GM21825 (cell line): ENCODE measurements at regions not wholly inside any gene's neighbourhood (a gene's known extent, or its start where the extent isn't known, plus 50 kb on each side); places are given as distances from the start of the nearest gene placed in this dataset.
"Not testable (repeated sequence)": the region's sequence is repeated elsewhere in the genome, so short reads cannot be mapped to it uniquely, and the experiment has no call there.

Experiments used
- ATAC-seq: cut with Tn5 transposase; IDR thresholded peaks from one replicate; pipeline ENCODE4 v1.9.1; 2021; ENCODE audit warnings: mild to moderate bottlenecking, moderate library complexity; ENCODE audit not compliant: unreplicated experiment

GRCh38 chr5:83001796-83002381 is 75.3 kb downstream of the TMEM167A start:
- no peak for ATAC-seq

- no peak for ATAC-seq
These were observed 76.3 kb downstream of the TMEM167A start for GRCh38 chr5:83000922-83001321.

GRCh38 chr5:83000428-83000827 is 76.8 kb downstream of the TMEM167A start:
- no peak for ATAC-seq

- ATAC-seq, result no peak
These were observed 83.8 kb downstream of the TMEM167A start for GRCh38 chr5:82993416-82993815.

- ATAC-seq, result no peak
These were observed 84.5 kb downstream of the TMEM167A start for GRCh38 chr5:82992646-82993045.

- no peak for ATAC-seq
These were observed 85.4 kb downstream of the TMEM167A start for GRCh38 chr5:82991678-82992323.

- ATAC-seq, result no peak
These were observed 86.1 kb downstream of the TMEM167A start for GRCh38 chr5:82991059-82991458.

- ATAC-seq, result no peak
These were observed 90.0 kb downstream of the TMEM167A start for GRCh38 chr5:82987188-82987587.

- no peak for ATAC-seq
These were observed 90.8 kb downstream of the TMEM167A start for GRCh38 chr5:82986404-82986803.

GRCh38 chr5:82985763-82986162 is 91.4 kb downstream of the TMEM167A start:
- ATAC-seq, result no peak

- no peak for ATAC-seq
These were observed 92.1 kb downstream of the TMEM167A start for GRCh38 chr5:82984786-82985735.

GRCh38 chr5:82982846-82983245 is 94.3 kb downstream of the TMEM167A start:
- ATAC-seq, result no peak

GRCh38 chr5:82976887-82977286 is 100.3 kb downstream of the TMEM167A start:
- not testable (repeated sequence) for ATAC-seq

GRCh38 chr5:82975812-82976211 is 101.4 kb downstream of the TMEM167A start:
- ATAC-seq, result no peak

GRCh38 chr5:82975396-82975795 is 101.8 kb downstream of the TMEM167A start:
- ATAC-seq, result no peak

GRCh38 chr5:82974346-82974745 is 102.8 kb downstream of the TMEM167A start:
- ATAC-seq, result not testable (repeated sequence)

- no peak for ATAC-seq
These were observed 105.3 kb downstream of the TMEM167A start for GRCh38 chr5:82971901-82972300.

GRCh38 chr5:82971034-82971806 is 106.0 kb downstream of the TMEM167A start:
- not testable (repeated sequence) for ATAC-seq

- not testable (repeated sequence) for ATAC-seq
These were observed 107.8 kb downstream of the TMEM167A start for GRCh38 chr5:82969221-82969976.

- ATAC-seq, result no peak
These were observed 110.1 kb downstream of the TMEM167A start for GRCh38 chr5:82967072-82967471.
